HG02852 (cell line): ENCODE measurements at regions not wholly inside any gene's neighbourhood (a gene's known extent, or its start where the extent isn't known, plus 50 kb on each side); places are given as distances from the start of the nearest gene placed in this dataset.
"Not testable (repeated sequence)": the region's sequence is repeated elsewhere in the genome, so short reads cannot be mapped to it uniquely, and the experiment has no call there.

Source experiments
- ATAC-seq: cut with Tn5 transposase; IDR thresholded peaks from one replicate; pipeline ENCODE4 v1.9.1; 2021; ENCODE audit warnings: mild to moderate bottlenecking, moderate library complexity; ENCODE audit not compliant: unreplicated experiment

GRCh38 chr1:238329671-238330070, 438.9 kb upstream of the ZP4 start:
- no peak for ATAC-seq

DNA sequence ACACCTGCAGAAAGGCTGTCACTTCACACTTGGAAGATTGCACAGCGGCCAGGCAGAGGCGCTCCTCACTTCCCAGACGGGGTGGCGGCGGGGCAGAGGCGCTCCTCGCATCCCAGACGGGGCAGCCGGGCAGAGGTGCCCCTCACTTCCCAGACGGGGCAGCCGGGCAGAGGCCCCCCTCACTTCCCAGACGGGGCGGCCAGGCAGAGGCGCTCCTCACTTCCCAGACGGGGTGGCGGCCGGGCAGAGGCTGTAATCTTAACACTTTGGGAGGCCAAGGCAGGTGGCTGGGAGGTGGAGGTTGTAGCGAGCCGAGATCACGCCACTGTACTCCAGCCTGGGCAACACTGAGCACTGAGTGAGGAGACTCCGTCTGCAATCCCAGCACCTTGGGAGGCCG, 436.3 kb upstream of the ZP4 start:
- not testable (repeated sequence) for ATAC-seq

- not testable (repeated sequence) for ATAC-seq
These were observed 435.8 kb upstream of the ZP4 start for GRCh38 chr1:238326479-238326878.

- no peak for ATAC-seq
These were observed 433.6 kb upstream of the ZP4 start for GRCh38 chr1:238324211-238324864.

GRCh38 chr1:238323490-238323889, 432.8 kb upstream of the ZP4 start:
- no peak for ATAC-seq

GRCh38 chr1:238319957-238320356, 429.2 kb upstream of the ZP4 start:
- no peak for ATAC-seq

DNA sequence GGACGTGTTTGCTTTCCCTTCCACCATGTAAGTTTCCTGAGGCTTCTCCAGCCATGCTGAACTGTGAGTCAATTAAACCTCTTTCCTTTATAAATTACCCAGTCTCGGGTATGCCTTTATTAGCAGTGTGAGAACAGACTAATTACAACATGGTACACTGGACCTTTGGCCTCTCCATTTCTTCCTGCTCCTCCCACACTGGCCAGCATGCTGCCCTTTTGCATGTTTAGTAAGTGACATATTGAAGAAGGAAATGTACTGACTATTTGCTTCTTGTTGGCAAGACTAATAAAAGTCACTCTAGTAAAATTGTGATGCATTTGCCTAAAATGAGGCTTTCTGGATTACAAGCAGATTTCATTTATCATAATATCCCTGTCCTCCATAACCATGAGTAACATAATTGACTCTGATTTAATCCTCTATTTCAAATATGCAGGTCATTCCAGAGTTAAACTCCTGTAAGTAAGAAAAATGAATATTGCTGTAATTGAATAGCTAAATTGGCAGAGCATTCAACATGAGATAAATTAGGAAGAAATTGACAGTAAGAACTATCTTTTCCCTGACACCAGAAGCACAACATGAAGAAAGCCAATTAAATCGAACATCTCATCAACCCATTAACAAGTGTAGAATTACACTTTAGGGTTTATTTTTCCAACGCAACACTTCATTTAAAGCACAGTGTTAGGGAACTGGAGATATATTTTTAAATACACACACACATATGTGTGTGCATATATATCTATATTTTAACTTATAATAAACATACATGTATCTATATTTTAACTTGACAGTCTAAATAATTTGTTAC, 427.8 kb upstream of the ZP4 start:
- no peak for ATAC-seq

DNA sequence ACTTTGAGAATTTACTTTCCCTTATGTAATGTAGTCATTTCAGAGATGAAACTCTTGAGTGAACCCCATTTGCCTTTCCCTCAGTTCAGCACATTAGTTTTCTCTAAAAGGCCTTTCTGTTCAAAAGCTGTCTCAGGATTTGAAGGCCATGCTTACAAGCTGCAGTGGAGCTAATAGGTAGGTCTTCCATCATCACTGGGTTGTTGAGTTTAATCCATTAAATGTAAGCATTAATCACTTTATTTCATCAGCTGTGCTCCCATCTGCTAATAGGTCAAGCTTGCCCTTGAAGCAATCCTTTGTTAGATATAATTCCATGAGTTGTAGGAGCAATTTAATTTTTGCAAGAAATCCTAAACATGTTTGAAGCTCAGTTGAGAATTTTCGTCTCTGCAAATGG, 422.2 kb upstream of the ZP4 start:
- no peak for ATAC-seq

DNA sequence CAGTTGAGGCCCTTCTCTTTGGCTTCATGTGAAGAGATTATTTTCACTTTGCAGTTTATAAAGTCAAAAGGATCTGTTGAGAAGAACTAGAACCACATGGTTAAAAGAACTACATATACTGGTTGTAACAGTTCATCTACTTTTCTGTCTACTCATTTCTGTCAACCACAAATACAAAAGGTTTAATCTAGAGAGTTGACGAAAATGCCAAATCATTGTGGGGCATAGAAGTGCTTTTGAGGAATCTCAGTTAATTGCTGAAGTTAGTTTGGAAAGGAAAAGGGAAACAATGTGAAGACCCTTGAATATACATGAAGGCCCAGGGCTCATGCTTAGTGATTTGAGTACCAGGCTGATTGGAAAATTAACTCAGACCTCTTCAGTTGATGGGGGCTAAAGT, 415.7 kb upstream of the ZP4 start:
- ATAC-seq: no peak

DNA sequence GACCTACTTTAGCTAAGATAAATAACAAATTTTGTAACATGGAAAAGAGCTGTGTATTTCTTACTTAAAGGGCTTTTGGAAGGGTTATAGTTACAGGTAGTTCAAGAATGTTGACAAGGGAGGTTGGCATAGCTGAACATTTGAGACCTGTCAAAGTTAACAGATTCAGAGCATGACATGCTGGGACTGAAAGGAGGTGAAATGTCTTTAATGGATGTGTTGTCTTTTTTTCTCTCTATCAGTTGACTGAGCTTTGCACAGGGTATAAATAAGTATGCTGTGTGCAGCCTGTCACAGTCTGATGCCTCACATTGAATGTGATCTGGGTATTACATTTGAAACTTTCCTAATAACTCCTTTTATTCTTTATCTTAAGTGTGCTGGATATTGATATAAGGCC, 411.9 kb upstream of the ZP4 start:
- ATAC-seq: no peak

DNA sequence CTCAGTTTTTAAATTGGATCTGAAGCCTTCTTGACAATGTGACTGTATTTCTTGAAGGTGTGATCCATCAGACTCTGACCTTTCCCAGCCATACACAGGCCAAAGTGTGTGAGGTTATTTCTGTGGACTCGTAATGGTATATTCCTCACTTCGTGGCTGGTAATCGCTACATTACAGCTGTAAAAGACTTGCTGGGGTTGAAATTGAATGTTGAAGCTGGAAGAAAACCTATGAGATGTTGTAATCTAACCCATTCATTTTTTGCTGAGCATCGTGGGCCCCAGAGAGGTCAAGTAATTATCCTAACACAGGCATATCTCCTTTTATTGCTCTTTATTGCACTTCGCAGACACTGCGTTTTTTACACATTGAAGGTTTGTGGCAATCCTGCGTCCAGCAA, 405.6 kb upstream of the ZP4 start:
- no peak for ATAC-seq

- no peak for ATAC-seq
These were observed 402.4 kb upstream of the ZP4 start for GRCh38 chr1:238293075-238293474.

GRCh38 chr1:238281418-238281817, 390.7 kb upstream of the ZP4 start:
- ATAC-seq: no peak

GRCh38 chr1:238279694-238280380, 389.1 kb upstream of the ZP4 start:
- ATAC-seq: no peak

GRCh38 chr1:238272145-238272544, 381.4 kb upstream of the ZP4 start:
- ATAC-seq: no peak

GRCh38 chr1:238265866-238266265, 375.1 kb upstream of the ZP4 start:
- ATAC-seq: no peak

- ATAC-seq: no peak
These were observed 374.2 kb upstream of the ZP4 start for GRCh38 chr1:238264951-238265350.

DNA sequence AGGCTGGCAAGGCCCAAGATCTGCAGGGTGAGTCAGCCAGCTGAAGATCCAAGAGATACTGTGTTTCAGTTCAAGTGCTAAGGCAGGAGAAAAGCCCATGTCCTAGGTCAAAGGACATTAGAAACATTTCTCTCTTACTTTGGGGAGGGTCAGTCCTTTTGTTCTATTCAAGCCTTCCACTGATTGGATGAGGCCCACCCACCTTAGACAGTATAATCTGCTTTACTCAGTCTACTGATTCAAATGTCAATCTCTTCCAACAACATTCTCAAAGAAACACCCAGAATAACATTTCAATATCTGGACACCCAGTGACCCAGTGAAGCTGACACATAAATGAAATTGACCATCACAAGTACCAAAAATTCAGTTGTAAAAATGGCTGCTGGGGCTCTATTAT, 367.8 kb upstream of the ZP4 start:
- no peak for ATAC-seq

GRCh38 chr1:238257018-238257621, 366.4 kb upstream of the ZP4 start:
- ATAC-seq: no peak

- no peak for ATAC-seq
These were observed 364.2 kb upstream of the ZP4 start for GRCh38 chr1:238254935-238255334.

DNA sequence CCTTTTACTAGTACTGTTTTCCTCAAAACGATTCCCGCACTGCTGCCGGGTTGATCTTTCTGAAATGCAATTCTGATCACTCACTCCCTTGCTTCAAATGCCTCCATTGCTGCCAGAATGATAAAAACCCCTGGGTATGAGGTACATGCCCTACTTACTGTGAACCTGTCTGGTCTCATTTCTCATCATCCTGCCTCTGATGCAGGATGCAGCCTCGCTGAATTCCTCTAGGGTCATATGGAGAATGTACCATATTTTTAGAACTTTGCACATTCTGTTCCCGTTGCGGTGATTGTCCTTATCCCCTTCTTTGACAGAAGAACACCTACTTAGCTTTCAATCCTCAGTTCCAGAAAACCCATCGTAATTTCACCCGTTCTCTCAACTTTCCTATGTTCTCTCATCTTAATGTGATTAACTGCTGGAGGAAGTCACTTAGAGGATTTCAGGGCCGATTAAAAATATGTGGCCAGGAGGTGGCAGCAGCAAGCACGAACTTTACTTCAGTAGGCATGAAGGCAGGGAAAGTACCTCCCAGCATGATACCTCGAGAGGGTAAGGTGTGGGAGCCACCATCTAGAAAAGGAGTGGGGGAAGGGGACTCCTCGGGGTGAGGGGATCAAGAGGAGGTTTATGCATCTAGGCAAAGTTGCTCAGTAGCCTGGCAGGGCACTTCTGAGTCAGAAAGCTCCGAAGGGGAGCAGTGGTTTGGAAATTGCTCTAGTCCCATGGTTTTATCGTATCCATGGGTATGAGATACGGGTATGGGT, 361.5 kb upstream of the ZP4 start:
- ATAC-seq: peak; percentile 79
